Ascending aorta (tissue), 2 donors: ENCODE measurements at regions not wholly inside any gene's neighbourhood (a gene's known extent, or its start where the extent isn't known, plus 50 kb on each side); places are given as distances from the start of the nearest gene placed in this dataset.

Source experiments
- DNase-seq, 2 donors: peaks; one replicate each; pipeline ENCODE4 v3.0.0-alpha.2; 2019; ENCODE audit warnings: low spot score in 2 of 2
- H3K27ac ChIP-seq, 2 donors: fragments of 200-600 bp; sonication (generic); one replicate each; pipeline ENCODE4 v1.5.1; 2016 to 2017; ENCODE audit warnings: mild to moderate bottlenecking in 1 of 2
- H3K27me3 ChIP-seq: fragments of 200-600 bp; sonication (generic); one replicate; pipeline ENCODE4 v1.5.1; 2017
- H3K36me3 ChIP-seq, 2 donors: fragments of 200-600 bp; sonication (generic); one replicate each; pipeline ENCODE4 v1.5.1; 2016
- H3K4me1 ChIP-seq, 2 donors: fragments of 200-600 bp; sonication (generic); one replicate each; pipeline ENCODE4 v1.5.1; 2016 to 2017; ENCODE audit warnings: mild to moderate bottlenecking in 1 of 2
- H3K4me3 ChIP-seq, 2 donors: fragments of 200-600 bp; sonication (generic); one replicate each; pipeline ENCODE4 v1.5.1; 2016 to 2017; ENCODE audit warnings: mild to moderate bottlenecking in 1 of 2
- H3K9me3 ChIP-seq, 2 donors: fragments of 200-600 bp; sonication (generic); one replicate each; pipeline ENCODE4 v1.5.1; 2016
- intact Hi-C: fragments of 100-400 bp; cut with DNase I; formaldehyde crosslinking; loops from one replicate; pipeline ENCODE4 v1.15.1; 2023
- TF ChIP-seq, protein P1 (sequence below), 3 experiments: fragments of 200-600 bp in 2 of 3; fragments of 450-650 bp in 1 of 3; sonication (generic) in 2 of 3; IDR thresholded peaks; one replicate each; pipeline ENCODE4 v1.5.1; 2016 to 2019; ENCODE audit warnings: antibody characterized with exemption in 3 of 3, mild to moderate bottlenecking in 1 of 3, moderate library complexity in 1 of 3

DNA sequence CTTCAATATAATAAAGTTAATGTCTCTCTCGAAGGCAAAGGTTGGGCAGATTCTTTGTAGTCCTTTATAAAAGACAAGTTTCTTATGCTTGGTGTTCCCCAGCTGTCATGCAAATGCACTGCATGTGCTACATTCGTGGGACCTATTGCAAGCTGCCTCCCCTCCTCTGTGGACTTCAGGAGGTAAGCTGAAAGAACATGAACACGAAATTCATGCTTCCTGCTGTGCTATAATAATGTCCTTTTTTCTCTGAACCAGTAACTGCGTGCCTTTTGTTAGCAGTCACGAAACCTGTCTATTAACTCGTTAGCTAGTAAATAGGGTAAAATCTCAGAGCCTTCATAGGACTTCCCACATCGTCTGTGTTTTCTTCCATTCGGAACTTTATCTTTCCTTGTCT is 363.5 kb downstream of the CDH9 start:
- TF ChIP-seq, protein P1, sequence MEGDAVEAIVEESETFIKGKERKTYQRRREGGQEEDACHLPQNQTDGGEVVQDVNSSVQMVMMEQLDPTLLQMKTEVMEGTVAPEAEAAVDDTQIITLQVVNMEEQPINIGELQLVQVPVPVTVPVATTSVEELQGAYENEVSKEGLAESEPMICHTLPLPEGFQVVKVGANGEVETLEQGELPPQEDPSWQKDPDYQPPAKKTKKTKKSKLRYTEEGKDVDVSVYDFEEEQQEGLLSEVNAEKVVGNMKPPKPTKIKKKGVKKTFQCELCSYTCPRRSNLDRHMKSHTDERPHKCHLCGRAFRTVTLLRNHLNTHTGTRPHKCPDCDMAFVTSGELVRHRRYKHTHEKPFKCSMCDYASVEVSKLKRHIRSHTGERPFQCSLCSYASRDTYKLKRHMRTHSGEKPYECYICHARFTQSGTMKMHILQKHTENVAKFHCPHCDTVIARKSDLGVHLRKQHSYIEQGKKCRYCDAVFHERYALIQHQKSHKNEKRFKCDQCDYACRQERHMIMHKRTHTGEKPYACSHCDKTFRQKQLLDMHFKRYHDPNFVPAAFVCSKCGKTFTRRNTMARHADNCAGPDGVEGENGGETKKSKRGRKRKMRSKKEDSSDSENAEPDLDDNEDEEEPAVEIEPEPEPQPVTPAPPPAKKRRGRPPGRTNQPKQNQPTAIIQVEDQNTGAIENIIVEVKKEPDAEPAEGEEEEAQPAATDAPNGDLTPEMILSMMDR (IDR thresholded peaks at IDR 0.05): no peak
- Histone ChIP-seq H3K27ac (no peak overlapping the region), H3K4me3 (no peak overlapping the region), H3K9me3 (no peaks in the 10 kb centered on the region), H3K27me3 (no peaks in the 10 kb centered on the region), H3K4me1 (no peaks in the 10 kb centered on the region), H3K36me3 (no peaks in the 10 kb centered on the region)
- intact Hi-C loops: no loop called here
- DNase-seq: no peak

DNA sequence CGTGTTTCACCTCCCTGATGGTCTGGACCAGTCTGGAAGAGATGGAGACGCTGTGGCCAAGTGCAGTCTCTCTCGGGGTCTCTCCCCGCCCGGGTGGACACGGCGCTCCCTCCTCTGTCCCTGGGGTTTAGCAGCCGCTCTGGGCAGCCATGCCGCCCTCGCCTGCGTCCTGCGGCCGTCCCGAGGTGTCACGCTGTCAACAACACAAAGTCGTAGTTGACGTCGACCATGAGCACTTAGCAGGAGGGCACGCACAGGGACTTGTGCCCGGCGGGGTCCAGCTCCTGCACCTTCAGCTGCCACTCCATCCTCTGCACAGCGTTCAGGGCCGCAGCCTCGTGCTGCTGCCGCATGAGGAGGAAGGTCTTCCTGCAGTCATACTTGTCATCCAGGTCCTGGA is 368.9 kb downstream of the CDH9 start:
- no peaks in the 10 kb centered on the region for H3K36me3 ChIP-seq
- TF ChIP-seq, protein P1 (IDR thresholded peaks at IDR 0.05): no peak
- no peaks in the 10 kb centered on the region for H3K4me1 ChIP-seq
- H3K27me3 ChIP-seq: no peaks in the 10 kb centered on the region
- no peaks in the 10 kb centered on the region for H3K9me3 ChIP-seq
- no peak for DNase-seq
- no peak overlapping the region for H3K4me3 ChIP-seq
- intact Hi-C loops: no loop called here
- no peak overlapping the region for H3K27ac ChIP-seq

GRCh38 chr5:26669031-26669430 is 369.4 kb downstream of the CDH9 start:
- no peak for DNase-seq
- no peaks in the 10 kb centered on the region for H3K36me3 ChIP-seq
- no peaks in the 10 kb centered on the region for H3K9me3 ChIP-seq
- H3K27me3 ChIP-seq: no peaks in the 10 kb centered on the region
- TF ChIP-seq, protein P1 (IDR thresholded peaks at IDR 0.05): no peak
- H3K4me1 ChIP-seq: no peaks in the 10 kb centered on the region
- intact Hi-C loops: no loop called here
- no peak overlapping the region for H3K27ac ChIP-seq
- H3K4me3 ChIP-seq: no peak overlapping the region

DNA sequence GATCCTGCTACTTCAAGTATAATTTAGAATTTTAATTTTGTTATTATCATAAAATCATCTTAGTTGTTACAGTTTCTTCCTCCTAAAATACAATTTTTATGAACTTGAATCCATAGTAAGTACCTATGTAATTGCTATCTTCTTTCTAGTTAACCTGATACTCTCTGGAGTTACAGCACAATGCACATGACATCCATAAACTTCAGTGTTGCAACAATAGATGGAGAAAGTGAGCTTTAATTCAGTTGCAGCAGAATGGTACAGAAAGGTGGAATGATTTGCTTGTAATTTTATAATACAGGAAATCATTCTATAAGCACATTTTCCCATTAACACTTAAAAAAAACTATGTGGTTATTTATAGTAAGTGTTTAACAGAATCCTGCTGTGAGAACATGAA is 372.0 kb downstream of the CDH9 start:
- Histone ChIP-seq H3K27me3 (no peaks in the 10 kb centered on the region), H3K4me3 (no peak overlapping the region), H3K9me3 (no peaks in the 10 kb centered on the region), H3K36me3 (no peaks in the 10 kb centered on the region), H3K4me1 (no peaks in the 10 kb centered on the region), H3K27ac (no peak overlapping the region)
- DNase-seq: no peak
- TF ChIP-seq, protein P1 (IDR thresholded peaks at IDR 0.05): no peak
- intact Hi-C loops: no loop called here

DNA sequence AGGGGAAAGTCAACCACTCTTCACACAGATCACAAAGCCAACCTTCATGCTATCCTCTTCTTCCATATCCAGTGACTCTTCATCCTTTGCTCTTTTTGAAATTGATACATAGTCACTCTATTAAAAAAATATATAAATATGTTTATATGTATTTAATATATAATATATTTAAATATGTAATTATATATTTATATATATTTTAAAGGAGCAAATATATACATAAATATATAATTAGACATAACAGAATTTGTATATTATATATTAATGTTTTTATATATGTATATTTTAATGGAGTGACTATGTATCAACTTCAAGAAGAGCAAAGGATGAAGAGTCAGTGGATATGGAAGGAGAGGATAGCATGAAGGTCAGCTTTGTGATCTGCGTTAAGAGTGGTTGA is 374.9 kb downstream of the CDH9 start:
- H3K27ac ChIP-seq: no peak overlapping the region
- no peak for DNase-seq
- H3K36me3 ChIP-seq: no peaks in the 10 kb centered on the region
- TF ChIP-seq, protein P1 (IDR thresholded peaks at IDR 0.05): no peak
- H3K4me3 ChIP-seq: no peak overlapping the region
- intact Hi-C loops: no loop called here
- H3K27me3 ChIP-seq: no peaks in the 10 kb centered on the region
- no peaks in the 10 kb centered on the region for H3K4me1 ChIP-seq
- H3K9me3 ChIP-seq: no peaks in the 10 kb centered on the region

- Histone ChIP-seq H3K4me1 (no peaks in the 10 kb centered on the region), H3K27me3 (no peaks in the 10 kb centered on the region), H3K27ac (no peak overlapping the region), H3K36me3 (no peaks in the 10 kb centered on the region), H3K9me3 (no peaks in the 10 kb centered on the region), H3K4me3 (no peak overlapping the region)
- TF ChIP-seq, protein P1 (IDR thresholded peaks at IDR 0.05): no peak
- intact Hi-C loops: no loop called here
- no peak for DNase-seq
These were observed 375.5 kb downstream of the CDH9 start for GRCh38 chr5:26662806-26663360.
